Ovary (tissue), 3 donors: ENCODE measurements at regions not wholly inside any gene's neighbourhood (a gene's known extent, or its start where the extent isn't known, plus 50 kb on each side); places are given as distances from the start of the nearest gene placed in this dataset.

ENCODE experiments used
- EP300 ChIP-seq: sonication (generic); formaldehyde crosslinking; IDR thresholded peaks from one replicate; pipeline ENCODE4 v1.6.1; 2017; ENCODE audit warnings: antibody characterized with exemption
- POLR2A ChIP-seq: fragments of 450-650 bp; IDR thresholded peaks from one replicate; pipeline ENCODE4 v1.6.1; 2017; ENCODE audit warnings: antibody characterized with exemption, mild to moderate bottlenecking, moderate library complexity
- TF ChIP-seq, protein P1 (sequence below), 3 donors: fragments of 450-650 bp in 2 of 3; fragments of 200-600 bp in 1 of 3; IDR thresholded peaks; one replicate each; pipeline versions ENCODE4 v1.5.1 to v1.8.0; 2016 to 2022; ENCODE audit warnings: antibody characterized with exemption in 3 of 3, mild to moderate bottlenecking in 1 of 3
- donor health status: DM: no; HTN: no; CAD: no.

DNA sequence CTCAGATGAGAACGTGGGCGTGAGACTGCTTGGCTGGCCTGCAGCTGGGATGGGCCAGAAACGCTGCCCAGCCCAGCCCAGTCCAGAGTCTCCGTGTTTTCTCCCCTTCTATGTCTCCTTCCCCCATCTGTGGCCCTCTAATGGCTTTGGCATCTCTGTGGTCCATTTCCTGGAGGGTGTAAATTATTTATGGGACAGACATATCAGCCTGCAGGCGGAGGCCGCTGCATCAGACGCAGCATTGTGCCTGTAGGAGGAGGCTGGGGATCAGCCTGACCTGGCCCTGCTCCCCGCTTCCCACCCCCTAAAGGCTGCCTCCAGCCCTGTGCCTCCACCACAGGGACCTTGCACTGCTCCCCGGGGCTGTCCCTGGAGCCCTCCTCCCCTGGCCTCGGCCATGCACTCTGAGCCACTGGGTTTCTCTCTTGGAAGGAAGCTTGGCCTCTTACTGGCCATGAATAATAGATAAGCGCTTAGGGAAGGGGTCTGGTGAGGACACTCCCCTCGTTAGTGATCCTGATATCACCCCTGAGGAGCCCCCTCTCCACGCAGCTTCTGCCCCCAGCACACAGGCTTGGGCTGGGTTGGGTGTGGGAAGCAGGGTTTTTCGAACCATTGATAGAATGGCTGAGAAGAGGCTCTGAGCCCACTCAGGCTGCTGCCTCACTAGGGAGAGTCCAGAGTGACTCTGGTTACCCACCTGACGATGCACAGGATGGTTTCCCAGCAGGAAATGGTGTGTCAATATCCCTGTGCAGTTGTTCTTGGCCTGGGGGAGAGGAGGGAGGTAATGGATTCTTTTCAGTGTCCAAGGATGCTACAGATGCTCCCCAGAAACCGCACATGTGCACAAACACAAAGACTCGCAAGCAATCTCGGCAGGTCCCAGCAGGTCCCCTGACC is 185.5 kb downstream of the MYCN start:
- TF ChIP-seq, protein P1, sequence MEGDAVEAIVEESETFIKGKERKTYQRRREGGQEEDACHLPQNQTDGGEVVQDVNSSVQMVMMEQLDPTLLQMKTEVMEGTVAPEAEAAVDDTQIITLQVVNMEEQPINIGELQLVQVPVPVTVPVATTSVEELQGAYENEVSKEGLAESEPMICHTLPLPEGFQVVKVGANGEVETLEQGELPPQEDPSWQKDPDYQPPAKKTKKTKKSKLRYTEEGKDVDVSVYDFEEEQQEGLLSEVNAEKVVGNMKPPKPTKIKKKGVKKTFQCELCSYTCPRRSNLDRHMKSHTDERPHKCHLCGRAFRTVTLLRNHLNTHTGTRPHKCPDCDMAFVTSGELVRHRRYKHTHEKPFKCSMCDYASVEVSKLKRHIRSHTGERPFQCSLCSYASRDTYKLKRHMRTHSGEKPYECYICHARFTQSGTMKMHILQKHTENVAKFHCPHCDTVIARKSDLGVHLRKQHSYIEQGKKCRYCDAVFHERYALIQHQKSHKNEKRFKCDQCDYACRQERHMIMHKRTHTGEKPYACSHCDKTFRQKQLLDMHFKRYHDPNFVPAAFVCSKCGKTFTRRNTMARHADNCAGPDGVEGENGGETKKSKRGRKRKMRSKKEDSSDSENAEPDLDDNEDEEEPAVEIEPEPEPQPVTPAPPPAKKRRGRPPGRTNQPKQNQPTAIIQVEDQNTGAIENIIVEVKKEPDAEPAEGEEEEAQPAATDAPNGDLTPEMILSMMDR (IDR thresholded peaks at IDR 0.05): no peak
- TF ChIP-seq POLR2A (no peak), EP300 (no peak)
